MM.1S (cell line): ENCODE measurements at regions not wholly inside any gene's neighbourhood (a gene's known extent, or its start where the extent isn't known, plus 50 kb on each side); places are given as distances from the start of the nearest gene placed in this dataset.

Source experiments
- DNase-seq: peaks from one replicate; pipeline ENCODE4 v3.0.0-alpha.2; 2015
- H2AFZ ChIP-seq: fragments of 300-600 bp; sonication (generic); 2 replicates; pipeline ENCODE4 v1.6.0; 2016; ENCODE audit warnings: antibody characterized with exemption, low read length
- H3F3A ChIP-seq: fragments of 300-600 bp; sonication (generic); 2 replicates; pipeline ENCODE4 v1.6.1; 2016; ENCODE audit warnings: mild to moderate bottlenecking, antibody characterized with exemption, low read length, moderate library complexity, mixed read lengths; ENCODE audit not compliant: insufficient read depth
- H3K27ac ChIP-seq: fragments of 300-600 bp; sonication (generic); 2 replicates; pipeline ENCODE4 v1.5.1; 2016; ENCODE audit warnings: mild to moderate bottlenecking, low read length
- H3K27me3 ChIP-seq: fragments of 300-600 bp; sonication (generic); replicated peaks from 2 replicates; pipeline ENCODE4 v1.6.0; 2016; ENCODE audit warnings: low read length; ENCODE audit not compliant: insufficient read depth
- H3K36me3 ChIP-seq: fragments of 300-600 bp; sonication (generic); replicated peaks from 2 replicates; pipeline ENCODE4 v1.6.1; 2016; ENCODE audit warnings: mild to moderate bottlenecking, low read length, mixed read lengths; ENCODE audit not compliant: insufficient read depth
- H3K4me1 ChIP-seq: fragments of 300-600 bp; sonication (generic); 2 replicates; pipeline ENCODE4 v1.6.1; 2016; ENCODE audit warnings: low read length, mixed read lengths
- H3K4me2 ChIP-seq: fragments of 300-600 bp; sonication (generic); 2 replicates; pipeline ENCODE4 v1.6.0; 2016; ENCODE audit warnings: low read depth, low read length
- H3K4me3 ChIP-seq: fragments of 300-600 bp; sonication (generic); 2 replicates; pipeline ENCODE4 v1.5.1; 2016; ENCODE audit warnings: low read length, mixed read lengths
- H3K79me2 ChIP-seq: fragments of 300-600 bp; sonication (generic); 2 replicates; pipeline ENCODE4 v1.6.1; 2016; ENCODE audit warnings: mixed run types, low read length, mixed read lengths
- H3K9ac ChIP-seq: fragments of 300-600 bp; sonication (generic); 2 replicates; pipeline ENCODE4 v1.6.1; 2016; ENCODE audit warnings: low read length, mixed read lengths
- H3K9me2 ChIP-seq: fragments of 300-600 bp; sonication (generic); replicated peaks from 2 replicates; pipeline ENCODE4 v1.6.1; 2016; ENCODE audit warnings: mild to moderate bottlenecking, low read length, mixed read lengths; ENCODE audit not compliant: insufficient read depth
- H3K9me3 ChIP-seq: fragments of 300-600 bp; sonication (generic); replicated peaks from 2 replicates; pipeline ENCODE4 v1.6.1; 2016; ENCODE audit warnings: mild to moderate bottlenecking, low read length, mixed read lengths; ENCODE audit not compliant: insufficient read depth
- H4K20me1 ChIP-seq: fragments of 300-600 bp; sonication (generic); 2 replicates; pipeline ENCODE4 v1.6.1; 2016; ENCODE audit warnings: mild to moderate bottlenecking, low read length, moderate library complexity, mixed read lengths; ENCODE audit not compliant: insufficient read depth
- EZH2 ChIP-seq: fragments of 300-600 bp; sonication (generic); optimal IDR thresholded peaks from 2 replicates; pipeline ENCODE3; 2017; ENCODE audit warnings: low read depth, mild to moderate bottlenecking, antibody characterized with exemption, low read length, mixed read lengths
- EZH2phosphoT487 ChIP-seq: fragments of 300-600 bp; sonication (generic); IDR thresholded peaks from 2 replicates; pipeline ENCODE4 v1.6.1; 2018; ENCODE audit warnings: antibody characterized with exemption, low read length
- TF ChIP-seq, protein P1 (sequence below): fragments of 300-600 bp; sonication (generic); IDR thresholded peaks from 2 replicates; pipeline ENCODE4 v1.5.1; 2016; ENCODE audit warnings: antibody characterized with exemption, low read length, mixed read lengths

DNA sequence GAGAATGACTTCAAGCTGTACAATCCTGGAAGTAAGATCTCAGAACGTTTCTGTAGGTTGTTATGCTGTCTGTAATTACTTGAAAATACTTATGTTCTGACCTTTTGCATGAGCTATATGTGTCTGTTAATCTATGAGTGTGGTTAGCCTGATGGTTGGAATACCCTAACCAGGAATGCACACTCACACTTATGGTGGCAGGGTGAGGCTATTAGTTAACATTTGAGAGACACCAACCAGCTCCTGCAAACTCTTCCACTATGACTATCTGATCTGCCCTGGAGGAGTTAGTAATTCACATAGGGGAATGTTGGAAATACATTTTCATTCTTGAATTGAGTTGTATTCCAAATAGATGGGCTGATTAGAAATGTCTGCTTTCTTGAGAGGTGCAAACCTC, 450.3 kb downstream of the INHBA start:
- Histone ChIP-seq H3K9ac (no peak overlapping the region), H3F3A (no peaks in the 10 kb centered on the region), H3K79me2 (no peaks in the 10 kb centered on the region), H3K27ac (no peak overlapping the region), H3K9me2 (no peaks in the 10 kb centered on the region), H3K4me1 (no peaks in the 10 kb centered on the region), H3K4me2 (no peak overlapping the region), H4K20me1 (no peaks in the 10 kb centered on the region), H3K9me3 (no peaks in the 10 kb centered on the region), H3K27me3 (no peaks in the 10 kb centered on the region), H2AFZ (no peak overlapping the region), H3K4me3 (no peak overlapping the region), H3K36me3 (no peaks in the 10 kb centered on the region)
- DNase-seq = no peak
- TF ChIP-seq EZH2 (no peak), EZH2phosphoT487 (no peak)
- TF ChIP-seq, protein P1, sequence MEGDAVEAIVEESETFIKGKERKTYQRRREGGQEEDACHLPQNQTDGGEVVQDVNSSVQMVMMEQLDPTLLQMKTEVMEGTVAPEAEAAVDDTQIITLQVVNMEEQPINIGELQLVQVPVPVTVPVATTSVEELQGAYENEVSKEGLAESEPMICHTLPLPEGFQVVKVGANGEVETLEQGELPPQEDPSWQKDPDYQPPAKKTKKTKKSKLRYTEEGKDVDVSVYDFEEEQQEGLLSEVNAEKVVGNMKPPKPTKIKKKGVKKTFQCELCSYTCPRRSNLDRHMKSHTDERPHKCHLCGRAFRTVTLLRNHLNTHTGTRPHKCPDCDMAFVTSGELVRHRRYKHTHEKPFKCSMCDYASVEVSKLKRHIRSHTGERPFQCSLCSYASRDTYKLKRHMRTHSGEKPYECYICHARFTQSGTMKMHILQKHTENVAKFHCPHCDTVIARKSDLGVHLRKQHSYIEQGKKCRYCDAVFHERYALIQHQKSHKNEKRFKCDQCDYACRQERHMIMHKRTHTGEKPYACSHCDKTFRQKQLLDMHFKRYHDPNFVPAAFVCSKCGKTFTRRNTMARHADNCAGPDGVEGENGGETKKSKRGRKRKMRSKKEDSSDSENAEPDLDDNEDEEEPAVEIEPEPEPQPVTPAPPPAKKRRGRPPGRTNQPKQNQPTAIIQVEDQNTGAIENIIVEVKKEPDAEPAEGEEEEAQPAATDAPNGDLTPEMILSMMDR = no peak

DNA sequence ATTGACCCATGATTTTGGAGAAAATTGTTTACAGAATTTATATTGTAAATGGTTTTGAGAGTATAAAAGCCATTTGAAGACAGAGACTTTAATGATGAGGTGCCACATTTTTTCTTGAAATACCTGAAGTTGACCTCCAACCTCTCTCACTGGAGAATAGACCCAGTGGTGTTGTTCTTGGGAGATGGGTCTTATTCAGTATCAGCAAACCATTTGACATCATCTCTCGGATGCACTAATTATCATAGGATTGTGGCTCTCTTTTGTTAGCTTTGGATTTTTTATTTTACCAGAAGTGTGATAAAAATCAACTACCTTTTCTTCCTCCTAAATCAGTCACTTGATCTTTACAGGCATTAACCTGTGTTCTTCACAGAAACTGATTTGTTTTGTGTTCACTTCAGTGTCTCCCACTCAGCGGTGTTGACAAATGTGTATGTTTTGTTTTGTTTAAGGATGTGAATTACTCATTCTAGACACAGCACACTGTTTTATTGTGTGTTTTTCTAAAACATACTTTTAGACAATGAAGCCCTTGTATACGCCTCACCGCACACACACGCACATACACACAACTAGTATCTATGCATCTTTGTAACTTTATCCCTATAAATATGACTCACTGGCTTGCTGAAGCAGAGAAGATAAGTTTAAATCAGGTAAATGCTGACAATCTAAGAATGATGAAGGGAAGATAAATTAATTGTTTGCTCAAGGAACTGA, 455.6 kb downstream of the INHBA start:
- no peak overlapping the region for H3K9ac ChIP-seq
- no peaks in the 10 kb centered on the region for H3K9me3 ChIP-seq
- H4K20me1 ChIP-seq = no peaks in the 10 kb centered on the region
- H3F3A ChIP-seq = no peaks in the 10 kb centered on the region
- no peaks in the 10 kb centered on the region for H3K36me3 ChIP-seq
- H3K4me3 ChIP-seq = no peak overlapping the region
- no peaks in the 10 kb centered on the region for H3K4me1 ChIP-seq
- H3K79me2 ChIP-seq = no peaks in the 10 kb centered on the region
- no peak overlapping the region for H3K4me2 ChIP-seq
- no peak overlapping the region for H3K27ac ChIP-seq
- no peaks in the 10 kb centered on the region for H3K9me2 ChIP-seq
- H2AFZ ChIP-seq = no peak overlapping the region
- no peak for DNase-seq
- no peaks in the 10 kb centered on the region for H3K27me3 ChIP-seq
- TF ChIP-seq EZH2phosphoT487 (no peak), EZH2 (no peak)
- TF ChIP-seq, protein P1 = no peak

DNA sequence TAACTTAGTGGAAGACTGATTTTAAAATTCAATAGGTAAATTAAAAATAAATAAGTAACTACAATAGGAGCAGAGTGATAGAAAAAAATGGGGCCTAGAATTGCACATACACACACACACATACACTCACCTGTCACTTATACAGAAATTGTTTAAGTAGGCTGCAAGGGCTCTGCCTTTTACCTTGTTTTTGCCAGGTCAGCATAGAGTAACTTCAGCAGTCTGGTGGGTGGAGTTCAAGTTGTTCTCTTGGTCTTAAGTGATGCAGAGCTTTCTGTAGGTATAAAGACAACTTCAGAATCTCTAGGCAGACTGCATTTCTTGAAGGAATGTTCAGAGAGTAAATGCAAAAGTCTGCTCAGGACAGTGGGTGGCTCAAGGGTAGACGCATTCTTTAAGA, 457.0 kb downstream of the INHBA start:
- no peaks in the 10 kb centered on the region for H3K27me3 ChIP-seq
- no peak overlapping the region for H3K27ac ChIP-seq
- no peak for TF ChIP-seq EZH2phosphoT487
- TF ChIP-seq, protein P1 = no peak
- TF ChIP-seq EZH2 = no peak

More for the DNA sequence above, 457.0 kb downstream of the INHBA start:
- no peak overlapping the region for H3K9ac ChIP-seq
- H3K9me2 ChIP-seq = no peaks in the 10 kb centered on the region
- no peaks in the 10 kb centered on the region for H3K36me3 ChIP-seq
- H3K4me1 ChIP-seq = no peaks in the 10 kb centered on the region
- no peaks in the 10 kb centered on the region for H3F3A ChIP-seq
- no peak overlapping the region for H3K4me2 ChIP-seq
- H3K79me2 ChIP-seq = no peaks in the 10 kb centered on the region
- H3K9me3 ChIP-seq = no peaks in the 10 kb centered on the region
- H3K4me3 ChIP-seq = no peak overlapping the region
- H2AFZ ChIP-seq = no peak overlapping the region
- H4K20me1 ChIP-seq = no peaks in the 10 kb centered on the region
- DNase-seq = no peak
